ENCODE measurements at regions not wholly inside any gene's neighbourhood (a gene's known extent, or its start where the extent isn't known, plus 50 kb on each side); places are given as distances from the start of the nearest gene placed in this dataset.

DNA sequence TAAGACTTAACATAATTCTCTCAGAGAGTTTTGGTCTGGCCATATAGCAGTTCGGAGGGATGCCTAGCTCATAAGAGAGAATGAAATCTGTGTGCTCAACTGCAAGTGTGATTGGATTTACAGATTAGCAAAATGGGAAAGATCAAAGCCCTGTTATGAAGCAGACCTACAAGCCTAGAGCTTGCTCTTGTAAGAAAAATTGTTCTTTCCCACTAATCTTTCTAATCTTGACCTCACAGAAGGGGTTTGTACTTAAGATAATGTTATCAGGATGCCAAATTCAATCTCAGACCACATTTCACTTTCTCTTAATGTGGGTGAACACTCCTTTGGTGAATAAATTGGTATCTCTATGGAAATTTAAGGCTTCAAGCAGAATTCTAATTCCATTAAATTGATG is 267.2 kb downstream of the RAB38 start:
- TF ChIP-seq, protein P1, sequence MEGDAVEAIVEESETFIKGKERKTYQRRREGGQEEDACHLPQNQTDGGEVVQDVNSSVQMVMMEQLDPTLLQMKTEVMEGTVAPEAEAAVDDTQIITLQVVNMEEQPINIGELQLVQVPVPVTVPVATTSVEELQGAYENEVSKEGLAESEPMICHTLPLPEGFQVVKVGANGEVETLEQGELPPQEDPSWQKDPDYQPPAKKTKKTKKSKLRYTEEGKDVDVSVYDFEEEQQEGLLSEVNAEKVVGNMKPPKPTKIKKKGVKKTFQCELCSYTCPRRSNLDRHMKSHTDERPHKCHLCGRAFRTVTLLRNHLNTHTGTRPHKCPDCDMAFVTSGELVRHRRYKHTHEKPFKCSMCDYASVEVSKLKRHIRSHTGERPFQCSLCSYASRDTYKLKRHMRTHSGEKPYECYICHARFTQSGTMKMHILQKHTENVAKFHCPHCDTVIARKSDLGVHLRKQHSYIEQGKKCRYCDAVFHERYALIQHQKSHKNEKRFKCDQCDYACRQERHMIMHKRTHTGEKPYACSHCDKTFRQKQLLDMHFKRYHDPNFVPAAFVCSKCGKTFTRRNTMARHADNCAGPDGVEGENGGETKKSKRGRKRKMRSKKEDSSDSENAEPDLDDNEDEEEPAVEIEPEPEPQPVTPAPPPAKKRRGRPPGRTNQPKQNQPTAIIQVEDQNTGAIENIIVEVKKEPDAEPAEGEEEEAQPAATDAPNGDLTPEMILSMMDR (IDR thresholded peaks at IDR 0.05; ENCODE audit: low read depth, low read length): no peak
- H3K4me3 ChIP-seq (ENCODE audit: low read depth, low read length): no peak overlapping the region

GRCh38 chr11:87903345-87903744 is 271.9 kb downstream of the RAB38 start:
- TF ChIP-seq, protein P1 (IDR thresholded peaks at IDR 0.05; ENCODE audit: low read depth, low read length): no peak
- no peak overlapping the region for H3K4me3 ChIP-seq (ENCODE audit: low read depth, low read length)

GRCh38 chr11:87901341-87901740 is 273.9 kb downstream of the RAB38 start:
- TF ChIP-seq, protein P1 (IDR thresholded peaks at IDR 0.05; ENCODE audit: low read depth, low read length): no peak
- H3K4me3 ChIP-seq (ENCODE audit: low read depth, low read length): no peak overlapping the region

DNA sequence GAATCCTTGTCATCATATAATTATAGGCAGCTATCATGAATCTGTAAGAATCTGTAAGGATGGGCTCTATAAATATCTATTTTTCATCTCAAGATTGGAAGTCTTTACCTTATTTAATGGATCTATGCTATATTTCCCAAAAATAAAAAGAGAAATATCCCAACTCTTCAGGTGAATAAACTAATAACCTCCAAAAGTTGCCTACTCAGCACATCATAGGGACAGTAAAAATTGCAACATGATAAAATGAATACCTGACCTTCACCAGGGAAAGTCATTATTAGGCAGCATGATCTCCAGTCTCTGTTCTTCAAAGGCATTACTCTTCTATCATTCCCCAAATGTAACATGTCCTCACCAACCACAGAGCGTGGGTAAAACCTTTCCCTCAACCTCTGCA is 277.3 kb downstream of the RAB38 start:
- TF ChIP-seq, protein P1 (IDR thresholded peaks at IDR 0.05; ENCODE audit: low read depth, low read length): no peak
- H3K4me3 ChIP-seq (ENCODE audit: low read depth, low read length): no peak overlapping the region

DNA sequence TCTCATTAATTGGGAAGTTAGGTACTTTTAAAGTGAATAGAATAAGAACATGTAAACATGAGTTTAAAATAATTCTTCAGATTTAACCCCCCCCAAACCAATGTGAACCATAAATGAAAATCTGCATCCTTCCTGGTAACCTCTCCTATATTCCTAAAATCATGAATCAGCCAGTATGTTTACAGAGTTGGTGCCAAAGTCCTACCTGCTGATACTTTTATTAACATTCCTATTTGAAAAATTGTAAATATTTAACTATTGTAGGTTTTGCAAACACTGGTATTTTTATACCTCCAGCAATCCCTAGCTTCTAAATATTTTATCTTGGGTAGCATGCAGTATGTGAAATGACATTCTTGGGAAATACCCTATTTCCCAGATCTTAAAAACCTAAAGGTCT is 278.2 kb downstream of the RAB38 start:
- H3K4me3 ChIP-seq (ENCODE audit: low read depth, low read length): no peak overlapping the region
- TF ChIP-seq, protein P1 (IDR thresholded peaks at IDR 0.05; ENCODE audit: low read depth, low read length): no peak

GRCh38 chr11:87894961-87895360 is 280.3 kb downstream of the RAB38 start:
- H3K4me3 ChIP-seq (ENCODE audit: low read depth, low read length): no peak overlapping the region
- TF ChIP-seq, protein P1 (IDR thresholded peaks at IDR 0.05; ENCODE audit: low read depth, low read length): no peak

GRCh38 chr11:87892291-87892690 is 283.0 kb downstream of the RAB38 start:
- TF ChIP-seq, protein P1 (IDR thresholded peaks at IDR 0.05; ENCODE audit: low read depth, low read length): no peak

More at GRCh38 chr11:87892291-87892690, 283.0 kb downstream of the RAB38 start:
- H3K4me3 ChIP-seq (ENCODE audit: low read depth, low read length): no peak overlapping the region
